Astrocyte (in vitro differentiated cells and primary cell): ENCODE measurements at regions not wholly inside any gene's neighbourhood (a gene's known extent, or its start where the extent isn't known, plus 50 kb on each side); places are given as distances from the start of the nearest gene placed in this dataset.
A peak's percentile ranks its signal among the peaks of the same experiment; 100 is the strongest.

Source experiments
- DNase-seq: peaks from one replicate; pipeline ENCODE4 v3.0.0-alpha.2; 2010; ENCODE audit warnings: low read depth
- FAIRE-seq: peaks from 2 replicates; lab custom pipeline; 2011; peaks lifted over from hg19 to GRCh38; lab: Jason Lieb, UNC
- H2AFZ ChIP-seq: 2 replicates; pipeline ENCODE4 v1.6.0; 2012; ENCODE audit warnings: low read depth, low read length, inconsistent platforms
- H3K27ac ChIP-seq: 2 replicates; pipeline ENCODE4 v1.5.1; 2011; ENCODE audit warnings: low read depth, low read length, inconsistent platforms
- H3K27me3 ChIP-seq: 2 replicates; pipeline ENCODE4 v1.6.0; 2011; ENCODE audit warnings: low read length, inconsistent platforms; ENCODE audit not compliant: insufficient read depth
- H3K36me3 ChIP-seq: 2 replicates; pipeline ENCODE4 v1.5.1; 2011; ENCODE audit warnings: low read length, inconsistent platforms; ENCODE audit not compliant: insufficient read depth
- H3K4me1 ChIP-seq: 2 replicates; pipeline ENCODE4 v1.5.1; 2011; ENCODE audit warnings: low read length, inconsistent platforms; ENCODE audit not compliant: insufficient read depth
- H3K4me2 ChIP-seq: 2 replicates; pipeline ENCODE4 v1.6.0; 2012; ENCODE audit warnings: low read length, inconsistent platforms
- H3K4me3 ChIP-seq: 2 replicates; pipeline ENCODE4 v1.5.1; 2011; ENCODE audit warnings: low read depth, mild to moderate bottlenecking, low read length, inconsistent platforms; ENCODE audit not compliant: insufficient read depth
- H3K79me2 ChIP-seq: 2 replicates; pipeline ENCODE4 v1.6.0; 2012; ENCODE audit warnings: mild to moderate bottlenecking, low read length, inconsistent platforms; ENCODE audit not compliant: insufficient read depth
- H3K9ac ChIP-seq: 2 replicates; pipeline ENCODE4 v1.6.0; 2012; ENCODE audit warnings: mild to moderate bottlenecking, low read length, inconsistent platforms
- H3K9me3 ChIP-seq: 2 replicates; pipeline ENCODE4 v1.5.1; 2012; ENCODE audit warnings: low read depth, mild to moderate bottlenecking, low read length, inconsistent platforms; ENCODE audit not compliant: insufficient read depth
- H4K20me1 ChIP-seq: 2 replicates; pipeline ENCODE4 v1.6.0; 2012; ENCODE audit warnings: low read length, inconsistent platforms; ENCODE audit not compliant: insufficient read depth
- H3K27ac Mint-ChIP-seq: one replicate; pipeline ENCODE4 v1.8.0; 2021; ENCODE audit warnings: mild to moderate bottlenecking, mixed read lengths; ENCODE audit not compliant: unreplicated experiment
- H3K27me3 Mint-ChIP-seq: one replicate; pipeline ENCODE4 v1.8.0; 2021; ENCODE audit warnings: low read depth, mixed read lengths; ENCODE audit not compliant: unreplicated experiment
- H3K36me3 Mint-ChIP-seq: one replicate; pipeline ENCODE4 v1.8.0; 2021; ENCODE audit warnings: low read depth, mixed read lengths; ENCODE audit not compliant: unreplicated experiment
- H3K4me1 Mint-ChIP-seq: one replicate; pipeline ENCODE4 v1.8.0; 2021; ENCODE audit warnings: low read depth, mixed read lengths; ENCODE audit not compliant: unreplicated experiment
- H3K4me3 Mint-ChIP-seq: one replicate; pipeline ENCODE4 v1.8.0; 2021; ENCODE audit warnings: mild to moderate bottlenecking, moderate library complexity, mixed read lengths; ENCODE audit not compliant: unreplicated experiment
- H3K9me3 Mint-ChIP-seq: one replicate; pipeline ENCODE4 v1.8.0; 2021; ENCODE audit warnings: mild to moderate bottlenecking, mixed read lengths; ENCODE audit not compliant: unreplicated experiment
- EZH2 ChIP-seq: IDR thresholded peaks from 2 replicates; pipeline ENCODE4 v1.6.1; 2012; ENCODE audit warnings: mild to moderate bottlenecking, low read length, inconsistent platforms; ENCODE audit not compliant: insufficient read depth
- TF ChIP-seq, protein P1 (sequence below): IDR thresholded peaks from 2 replicates; pipeline ENCODE4 v1.5.1; 2011; ENCODE audit warnings: low read depth, mild to moderate bottlenecking, inconsistent platforms, low read length, moderate library complexity; ENCODE audit not compliant: insufficient read depth

- no peaks in the 10 kb centered on the region for H3K27me3 Mint-ChIP-seq
- H3K27ac Mint-ChIP-seq = peak overlapping the region; percentile 86
- Histone ChIP-seq H3K4me2 (peak overlapping the region; percentile 43), H3K27me3 (no peaks in the 10 kb centered on the region), H4K20me1 (no peaks in the 10 kb centered on the region), H3K9ac (no peak overlapping the region), H3K9me3 (no peaks in the 10 kb centered on the region), H3K4me1 (peaks cover 7% of the 10 kb centered on the region), H3K79me2 (no peaks in the 10 kb centered on the region), H3K27ac (peak overlapping the region; percentile 55), H3K4me3 (no peak overlapping the region), H2AFZ (no peak overlapping the region), H3K36me3 (no peaks in the 10 kb centered on the region)
- H3K36me3 Mint-ChIP-seq = no peaks in the 10 kb centered on the region
- no peak for FAIRE-seq
- no peak overlapping the region for H3K4me3 Mint-ChIP-seq
- DNase-seq = no peak
- TF ChIP-seq, protein P1, sequence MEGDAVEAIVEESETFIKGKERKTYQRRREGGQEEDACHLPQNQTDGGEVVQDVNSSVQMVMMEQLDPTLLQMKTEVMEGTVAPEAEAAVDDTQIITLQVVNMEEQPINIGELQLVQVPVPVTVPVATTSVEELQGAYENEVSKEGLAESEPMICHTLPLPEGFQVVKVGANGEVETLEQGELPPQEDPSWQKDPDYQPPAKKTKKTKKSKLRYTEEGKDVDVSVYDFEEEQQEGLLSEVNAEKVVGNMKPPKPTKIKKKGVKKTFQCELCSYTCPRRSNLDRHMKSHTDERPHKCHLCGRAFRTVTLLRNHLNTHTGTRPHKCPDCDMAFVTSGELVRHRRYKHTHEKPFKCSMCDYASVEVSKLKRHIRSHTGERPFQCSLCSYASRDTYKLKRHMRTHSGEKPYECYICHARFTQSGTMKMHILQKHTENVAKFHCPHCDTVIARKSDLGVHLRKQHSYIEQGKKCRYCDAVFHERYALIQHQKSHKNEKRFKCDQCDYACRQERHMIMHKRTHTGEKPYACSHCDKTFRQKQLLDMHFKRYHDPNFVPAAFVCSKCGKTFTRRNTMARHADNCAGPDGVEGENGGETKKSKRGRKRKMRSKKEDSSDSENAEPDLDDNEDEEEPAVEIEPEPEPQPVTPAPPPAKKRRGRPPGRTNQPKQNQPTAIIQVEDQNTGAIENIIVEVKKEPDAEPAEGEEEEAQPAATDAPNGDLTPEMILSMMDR = no peak
- no peak for TF ChIP-seq EZH2
- no peaks in the 10 kb centered on the region for H3K9me3 Mint-ChIP-seq
- peaks cover 16% of the 10 kb centered on the region for H3K4me1 Mint-ChIP-seq
Observed at GRCh38 chr15:34644851-34645250, 61.4 kb upstream of the GOLGA8B start.

DNA sequence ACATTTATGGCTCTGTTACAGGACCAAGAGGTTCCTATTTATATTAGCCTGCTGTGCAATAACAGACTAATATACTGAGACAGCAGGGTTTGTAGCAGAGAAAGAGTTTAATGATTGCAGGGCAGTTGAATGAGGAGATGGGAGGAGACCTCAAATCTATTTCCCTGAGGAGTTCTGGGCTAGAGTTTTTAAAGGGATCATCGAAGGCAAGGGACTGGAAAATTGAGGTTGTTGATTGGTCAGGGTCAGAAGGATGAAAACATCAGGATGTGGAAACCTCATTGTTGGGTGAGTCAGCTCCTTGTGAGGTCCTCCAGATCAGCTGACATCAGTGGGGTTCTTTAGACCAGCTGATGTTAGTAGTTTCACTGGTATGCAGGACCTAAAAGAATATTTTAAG lies 60.6 kb upstream of the GOLGA8B start:
- Histone ChIP-seq H3K9me3 (no peaks in the 10 kb centered on the region), H3K4me3 (no peak overlapping the region), H3K4me2 (peak overlapping the region; percentile 43), H3K4me1 (peaks cover 7% of the 10 kb centered on the region), H3K79me2 (no peaks in the 10 kb centered on the region), H3K27me3 (no peaks in the 10 kb centered on the region), H3K36me3 (no peaks in the 10 kb centered on the region), H2AFZ (no peak overlapping the region), H4K20me1 (no peaks in the 10 kb centered on the region), H3K27ac (peak overlapping the region; percentile 55), H3K9ac (no peak overlapping the region)
- TF ChIP-seq, protein P1 = no peak
- TF ChIP-seq EZH2 = no peak
- H3K4me3 Mint-ChIP-seq = no peak overlapping the region
- FAIRE-seq (peak; percentile 78), DNase-seq (peak; percentile 91)
- H3K4me1 Mint-ChIP-seq = peaks cover 11% of the 10 kb centered on the region
- peak overlapping the region; percentile 86 for H3K27ac Mint-ChIP-seq
- no peaks in the 10 kb centered on the region for H3K36me3 Mint-ChIP-seq
- H3K9me3 Mint-ChIP-seq = no peaks in the 10 kb centered on the region
- no peaks in the 10 kb centered on the region for H3K27me3 Mint-ChIP-seq

GRCh38 chr15:34642247-34642646 lies 58.8 kb upstream of the GOLGA8B start:
- Histone ChIP-seq H3K36me3 (no peaks in the 10 kb centered on the region), H3K4me1 (peaks cover 7% of the 10 kb centered on the region), H4K20me1 (no peaks in the 10 kb centered on the region), H3K9me3 (no peaks in the 10 kb centered on the region), H3K27me3 (no peaks in the 10 kb centered on the region), H3K79me2 (no peaks in the 10 kb centered on the region), H3K9ac (no peak overlapping the region), H2AFZ (no peak overlapping the region), H3K4me2 (no peak overlapping the region), H3K27ac (no peak overlapping the region), H3K4me3 (no peak overlapping the region)
- H3K36me3 Mint-ChIP-seq = no peaks in the 10 kb centered on the region
- H3K9me3 Mint-ChIP-seq = no peaks in the 10 kb centered on the region
- FAIRE-seq = no peak
- H3K27ac Mint-ChIP-seq = no peak overlapping the region
- TF ChIP-seq, protein P1 = no peak
- TF ChIP-seq EZH2 = no peak
- no peaks in the 10 kb centered on the region for H3K27me3 Mint-ChIP-seq
- peaks cover 11% of the 10 kb centered on the region for H3K4me1 Mint-ChIP-seq
- no peak for DNase-seq
- no peak overlapping the region for H3K4me3 Mint-ChIP-seq
